Stomach (tissue), 4 donors: ENCODE measurements at regions not wholly inside any gene's neighbourhood (a gene's known extent, or its start where the extent isn't known, plus 50 kb on each side); places are given as distances from the start of the nearest gene placed in this dataset.

Source experiments
- CTCF ChIP-seq, 7 experiments: fragments of 450-650 bp in 4 of 7; fragments of 200-600 bp in 3 of 7; sonication (generic) in 3 of 7; IDR thresholded peaks; one replicate each; pipeline ENCODE4 v1.5.1; 2016 to 2019; ENCODE audit warnings: antibody characterized with exemption in 7 of 7, control low read depth in 2 of 7, mild to moderate bottlenecking in 1 of 7
- EP300 ChIP-seq: sonication (generic); formaldehyde crosslinking; IDR thresholded peaks from one replicate; pipeline ENCODE4 v1.6.1; 2017; ENCODE audit warnings: antibody characterized with exemption
- POLR2A ChIP-seq, 4 donors: fragments of 450-650 bp; IDR thresholded peaks; one replicate each; pipeline ENCODE4 v1.6.1; 2016; ENCODE audit warnings: antibody characterized with exemption in 4 of 4, control low read depth in 2 of 4, mild to moderate bottlenecking in 1 of 4, moderate library complexity in 1 of 4
- POLR2AphosphoS5 ChIP-seq, 3 donors: sonication (generic); formaldehyde crosslinking; IDR thresholded peaks; one replicate each; pipeline ENCODE4 v1.6.1; 2016; ENCODE audit warnings: antibody characterized with exemption in 3 of 3

GRCh38 chr6:112691289-112691688, 344.2 kb downstream of the RFPL4B start:
- TF ChIP-seq CTCF (IDR thresholded peaks at IDR 0.05) = no peak
- no peak for TF ChIP-seq POLR2A (IDR thresholded peaks at IDR 0.05)
- peak in 1 of 3 donors; percentile 26 for TF ChIP-seq POLR2AphosphoS5 (IDR thresholded peaks at IDR 0.05)
- TF ChIP-seq EP300 = no peak
